ENCODE measurements at regions not wholly inside any gene's neighbourhood (a gene's known extent, or its start where the extent isn't known, plus 50 kb on each side); places are given as distances from the start of the nearest gene placed in this dataset.

DNA sequence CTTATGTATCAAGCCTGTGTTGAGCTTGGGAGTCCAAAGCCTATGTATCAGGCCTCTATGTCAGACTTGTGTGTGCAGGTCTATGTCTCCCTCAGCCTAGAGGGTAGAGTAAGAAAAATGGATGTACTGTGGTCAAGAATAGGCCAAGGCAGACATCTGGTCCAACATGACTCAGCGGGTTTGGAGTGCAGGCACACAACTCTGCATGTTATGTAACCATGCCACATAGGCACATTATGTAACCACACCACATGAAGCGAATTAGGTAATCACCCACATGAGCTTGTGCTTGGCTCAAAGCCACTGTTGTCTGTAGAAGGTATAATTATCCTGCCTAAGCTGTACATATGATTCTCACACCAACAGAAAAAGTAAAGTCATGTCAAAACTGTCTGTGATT, 1190.5 kb upstream of the EYS start:
- Histone ChIP-seq H3K9ac (ENCODE audit: control insufficient read depth, insufficient read depth, low read length) (no peak overlapping the region), H3K36me3 (ENCODE audit: control insufficient read depth in 2 of 2, insufficient read depth in 2 of 2, low read length in 1 of 2) (no peaks in the 10 kb centered on the region), H3K4me3 (no peak overlapping the region), H3K4me1 (ENCODE audit: control insufficient read depth, insufficient read depth, low read length) (no peaks in the 10 kb centered on the region), H3K27me3 (replicated peaks in 1 of 2; ENCODE audit: control insufficient read depth in 2 of 2, insufficient read depth in 2 of 2, low read length in 1 of 2) (no peaks in the 10 kb centered on the region), H3K27ac (ENCODE audit: control insufficient read depth, insufficient read depth) (no peak overlapping the region), H4K20me1 (ENCODE audit: control insufficient read depth, insufficient read depth) (no peaks in the 10 kb centered on the region), H3K9me3 (replicated peaks; ENCODE audit: control insufficient read depth, insufficient read depth, low read length) (peaks cover 2% of the 10 kb centered on the region; the same call in 1 of the 3 replicates), H2AFZ (ENCODE audit: control insufficient read depth, low read depth, low read length) (no peak overlapping the region), H3K4me2 (ENCODE audit: control insufficient read depth, insufficient read depth) (no peak overlapping the region), H3K79me2 (ENCODE audit: control insufficient read depth, insufficient read depth, low read length) (no peaks in the 10 kb centered on the region)
- intact Hi-C loops (cut with micrococcal nuclease; ENCODE audit: unreplicated experiment) = no loop called here
- ChIA-PET CTCF (no interaction called here), POLR2A (no interaction called here), SMC1A (ENCODE audit: uncharacterized antibody, unreplicated experiment) (interaction anchor here (0.8 kb wide), 1 partner anchor 19 kb away, joined by 3 read pairs; no protein-coding TSS in a partner anchor), RAD21 (ENCODE audit: unreplicated experiment) (no interaction called here)
- 8% methylated on average over 2 of the region's 2 CpGs for WGBS (ENCODE audit: insufficient coverage, insufficient replicate concordance, low lambda C conversion rate, missing lambda C conversion rate)
- DNase-seq (ENCODE audit: low read depth, low spot score) (no peak), ATAC-seq (no peak), FAIRE-seq (no peak)
- in situ Hi-C loops (cut with MboI) = no loop called here
- TF ChIP-seq EGR1 (IDR thresholded peaks at IDR 0.05; ENCODE audit: borderline replicate concordance in 1 of 2, low read depth in 2 of 2, low read length in 2 of 2) (no peak), ZNF384 (IDR thresholded peaks at IDR 0.05; ENCODE audit: borderline replicate concordance, low read depth, low read length) (no peak), RELA (IDR thresholded peaks at IDR 0.05; ENCODE audit: borderline replicate concordance, partially characterized antibody) (no peak), FOXK2 (IDR thresholded peaks at IDR 0.05) (no peak)
- no TSS peak for BruUV-seq (replicated peaks)

DNA sequence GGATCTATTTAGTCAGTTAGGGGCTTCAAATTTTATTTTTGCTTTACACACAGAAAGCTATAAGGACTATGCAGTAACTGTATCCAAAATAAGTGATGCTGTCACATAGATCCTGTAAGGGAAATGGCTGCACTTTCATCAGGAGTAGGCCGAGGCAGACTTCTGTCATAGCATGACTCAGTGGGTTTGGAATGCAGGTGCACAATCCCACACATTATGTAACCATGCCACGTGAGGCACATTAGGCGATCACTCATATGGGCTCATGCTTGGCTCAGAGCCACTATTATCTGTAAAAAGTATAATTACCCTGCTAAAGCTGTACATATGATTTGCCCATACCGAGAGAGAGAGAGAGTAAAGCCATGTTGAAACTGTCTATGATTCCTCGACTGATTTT, 1189.4 kb upstream of the EYS start:
- Histone ChIP-seq H3K36me3 (ENCODE audit: control insufficient read depth in 2 of 2, insufficient read depth in 2 of 2, low read length in 1 of 2) (no peaks in the 10 kb centered on the region), H3K27ac (ENCODE audit: control insufficient read depth, insufficient read depth) (no peak overlapping the region), H3K4me2 (ENCODE audit: control insufficient read depth, insufficient read depth) (no peak overlapping the region), H3K79me2 (ENCODE audit: control insufficient read depth, insufficient read depth, low read length) (no peaks in the 10 kb centered on the region), H3K9me3 (replicated peaks; ENCODE audit: control insufficient read depth, insufficient read depth, low read length) (peaks cover 2% of the 10 kb centered on the region; the same call in 1 of the 3 replicates), H3K4me1 (ENCODE audit: control insufficient read depth, insufficient read depth, low read length) (no peaks in the 10 kb centered on the region), H2AFZ (ENCODE audit: control insufficient read depth, low read depth, low read length) (no peak overlapping the region), H3K9ac (ENCODE audit: control insufficient read depth, insufficient read depth, low read length) (no peak overlapping the region), H3K27me3 (replicated peaks in 1 of 2; ENCODE audit: control insufficient read depth in 2 of 2, insufficient read depth in 2 of 2, low read length in 1 of 2) (no peaks in the 10 kb centered on the region), H4K20me1 (ENCODE audit: control insufficient read depth, insufficient read depth) (no peaks in the 10 kb centered on the region), H3K4me3 (no peak overlapping the region)
- TF ChIP-seq POLR2A (IDR thresholded peaks at IDR 0.05; ENCODE audit: low read depth, low read length) (no peak), SPI1 (IDR thresholded peaks at IDR 0.05; ENCODE audit: borderline replicate concordance, insufficient read depth, low read depth, low read length) (no peak), FOXK2 (IDR thresholded peaks at IDR 0.05) (no peak), HDAC2 (IDR thresholded peaks at IDR 0.05) (no peak), EZH2 (IDR thresholded peaks at IDR 0.05; ENCODE audit: borderline replicate concordance, control insufficient read depth, low read depth, low read length) (no peak)
- TF ChIP-seq, protein P1, sequence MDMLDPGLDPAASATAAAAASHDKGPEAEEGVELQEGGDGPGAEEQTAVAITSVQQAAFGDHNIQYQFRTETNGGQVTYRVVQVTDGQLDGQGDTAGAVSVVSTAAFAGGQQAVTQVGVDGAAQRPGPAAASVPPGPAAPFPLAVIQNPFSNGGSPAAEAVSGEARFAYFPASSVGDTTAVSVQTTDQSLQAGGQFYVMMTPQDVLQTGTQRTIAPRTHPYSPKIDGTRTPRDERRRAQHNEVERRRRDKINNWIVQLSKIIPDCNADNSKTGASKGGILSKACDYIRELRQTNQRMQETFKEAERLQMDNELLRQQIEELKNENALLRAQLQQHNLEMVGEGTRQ (IDR thresholded peaks at IDR 0.05; ENCODE audit: borderline replicate concordance, low read depth, low read length) = no peak
- TF ChIP-seq, protein P2, sequence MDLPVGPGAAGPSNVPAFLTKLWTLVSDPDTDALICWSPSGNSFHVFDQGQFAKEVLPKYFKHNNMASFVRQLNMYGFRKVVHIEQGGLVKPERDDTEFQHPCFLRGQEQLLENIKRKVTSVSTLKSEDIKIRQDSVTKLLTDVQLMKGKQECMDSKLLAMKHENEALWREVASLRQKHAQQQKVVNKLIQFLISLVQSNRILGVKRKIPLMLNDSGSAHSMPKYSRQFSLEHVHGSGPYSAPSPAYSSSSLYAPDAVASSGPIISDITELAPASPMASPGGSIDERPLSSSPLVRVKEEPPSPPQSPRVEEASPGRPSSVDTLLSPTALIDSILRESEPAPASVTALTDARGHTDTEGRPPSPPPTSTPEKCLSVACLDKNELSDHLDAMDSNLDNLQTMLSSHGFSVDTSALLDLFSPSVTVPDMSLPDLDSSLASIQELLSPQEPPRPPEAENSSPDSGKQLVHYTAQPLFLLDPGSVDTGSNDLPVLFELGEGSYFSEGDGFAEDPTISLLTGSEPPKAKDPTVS (IDR thresholded peaks at IDR 0.05; ENCODE audit: low read depth, low read length) = no peak
- TF ChIP-seq, protein P3, sequence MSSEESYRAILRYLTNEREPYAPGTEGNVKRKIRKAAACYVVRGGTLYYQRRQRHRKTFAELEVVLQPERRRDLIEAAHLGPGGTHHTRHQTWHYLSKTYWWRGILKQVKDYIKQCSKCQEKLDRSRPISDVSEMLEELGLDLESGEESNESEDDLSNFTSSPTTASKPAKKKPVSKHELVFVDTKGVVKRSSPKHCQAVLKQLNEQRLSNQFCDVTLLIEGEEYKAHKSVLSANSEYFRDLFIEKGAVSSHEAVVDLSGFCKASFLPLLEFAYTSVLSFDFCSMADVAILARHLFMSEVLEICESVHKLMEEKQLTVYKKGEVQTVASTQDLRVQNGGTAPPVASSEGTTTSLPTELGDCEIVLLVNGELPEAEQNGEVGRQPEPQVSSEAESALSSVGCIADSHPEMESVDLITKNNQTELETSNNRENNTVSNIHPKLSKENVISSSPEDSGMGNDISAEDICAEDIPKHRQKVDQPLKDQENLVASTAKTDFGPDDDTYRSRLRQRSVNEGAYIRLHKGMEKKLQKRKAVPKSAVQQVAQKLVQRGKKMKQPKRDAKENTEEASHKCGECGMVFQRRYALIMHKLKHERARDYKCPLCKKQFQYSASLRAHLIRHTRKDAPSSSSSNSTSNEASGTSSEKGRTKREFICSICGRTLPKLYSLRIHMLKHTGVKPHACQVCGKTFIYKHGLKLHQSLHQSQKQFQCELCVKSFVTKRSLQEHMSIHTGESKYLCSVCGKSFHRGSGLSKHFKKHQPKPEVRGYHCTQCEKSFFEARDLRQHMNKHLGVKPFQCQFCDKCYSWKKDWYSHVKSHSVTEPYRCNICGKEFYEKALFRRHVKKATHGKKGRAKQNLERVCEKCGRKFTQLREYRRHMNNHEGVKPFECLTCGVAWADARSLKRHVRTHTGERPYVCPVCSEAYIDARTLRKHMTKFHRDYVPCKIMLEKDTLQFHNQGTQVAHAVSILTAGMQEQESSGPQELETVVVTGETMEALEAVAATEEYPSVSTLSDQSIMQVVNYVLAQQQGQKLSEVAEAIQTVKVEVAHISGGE (CRISPR knock-in tag; IDR thresholded peaks at IDR 0.05) = no peak
- ATAC-seq = no peak
- SMC1A ChIA-PET (ENCODE audit: uncharacterized antibody, unreplicated experiment) = no interaction called here
- 16% methylated on average over 5 of the region's 5 CpGs for WGBS (ENCODE audit: insufficient coverage, insufficient replicate concordance, low lambda C conversion rate, missing lambda C conversion rate)
- POLR2A ChIA-PET = no interaction called here
- in situ Hi-C loops (cut with MboI) (no loop called here), intact Hi-C loops (cut with micrococcal nuclease; ENCODE audit: unreplicated experiment) (no loop called here)
- CTCF ChIA-PET = no interaction called here
- FAIRE-seq = no peak
- RAD21 ChIA-PET (ENCODE audit: unreplicated experiment) = no interaction called here
- no peak for DNase-seq (ENCODE audit: low read depth, low spot score)
- no TSS peak for BruUV-seq (replicated peaks)
